GM12878 (cell line): ENCODE measurements at regions not wholly inside any gene's neighbourhood (a gene's known extent, or its start where the extent isn't known, plus 50 kb on each side); places are given as distances from the start of the nearest gene placed in this dataset.

Source experiments
- BCL11A ChIP-seq: IDR thresholded peaks from 2 replicates; pipeline ENCODE4 v1.6.1; 2011; ENCODE audit warnings: low read depth, low read length
- BCLAF1 ChIP-seq: fragments of 450-650 bp; IDR thresholded peaks from 2 replicates; pipeline ENCODE4 v1.6.1; 2017; ENCODE audit warnings: antibody characterized with exemption, mild to moderate bottlenecking, moderate library complexity
- FOS ChIP-seq: IDR thresholded peaks from 3 replicates; pipeline ENCODE4 v1.6.1; 2011; ENCODE audit warnings: borderline replicate concordance; ENCODE audit not compliant: insufficient read length; ENCODE audit errors: extremely low read depth
- GABPA ChIP-seq: IDR thresholded peaks from 2 replicates; pipeline ENCODE4 v1.6.1; 2014; ENCODE audit warnings: antibody characterized with exemption, low read depth, mild to moderate bottlenecking, inconsistent platforms
- MAX ChIP-seq: IDR thresholded peaks from 2 replicates; pipeline ENCODE4 v1.6.1; 2012; ENCODE audit warnings: low read depth, low read length, improper control_type of control experiment
- MXI1 ChIP-seq: fragments of 150-350 bp; IDR thresholded peaks from 2 replicates; pipeline ENCODE4 v1.6.1; 2011; ENCODE audit warnings: low read depth, mild to moderate bottlenecking, inconsistent platforms, low read length, improper control_type of control experiment
- NR2C2 ChIP-seq: IDR thresholded peaks from 2 replicates; pipeline ENCODE4 v1.6.1; 2011; ENCODE audit warnings: borderline replicate concordance, low read depth; ENCODE audit not compliant: control insufficient read depth, insufficient read length
- POLR2A ChIP-seq: IDR thresholded peaks from 2 replicates; pipeline ENCODE4 v1.6.1; 2011; ENCODE audit warnings: low read depth, mild to moderate bottlenecking, low read length
- SKIL ChIP-seq: fragments of 450-650 bp; IDR thresholded peaks from 2 replicates; pipeline ENCODE4 v1.6.1; 2017; ENCODE audit warnings: mild to moderate bottlenecking, low read depth, inconsistent platforms; ENCODE audit not compliant: poor library complexity, severe bottlenecking
- TAF1 ChIP-seq: IDR thresholded peaks from 2 replicates; pipeline ENCODE4 v1.6.1; 2011; ENCODE audit warnings: mild to moderate bottlenecking, low read depth, low read length, borderline replicate concordance
- TCF7 ChIP-seq: IDR thresholded peaks from 2 replicates; pipeline ENCODE4 v1.6.1; 2014; ENCODE audit warnings: antibody characterized with exemption, borderline replicate concordance

- TF ChIP-seq GABPA (no peak), POLR2A (no peak), MAX (no peak), MXI1 (no peak), BCL11A (no peak), FOS (no peak), NR2C2 (no peak), SKIL (no peak), BCLAF1 (no peak), TCF7 (no peak), TAF1 (no peak)
Observed at GRCh38 chrX:34401411-34401810, 255.7 kb downstream of the TMEM47 start.
